ENCODE measurements at regions not wholly inside any gene's neighbourhood (a gene's known extent, or its start where the extent isn't known, plus 50 kb on each side); places are given as distances from the start of the nearest gene placed in this dataset.
"Not testable (repeated sequence)": the region's sequence is repeated elsewhere in the genome, so short reads cannot be mapped to it uniquely, and the experiment has no call there.

- Mint-ChIP-seq H3K9me3 (peaks cover 14% of the 10 kb centered on the region), H3K27me3 (no peaks in the 10 kb centered on the region), H3K4me3 (no peak overlapping the region), H3K27ac (ENCODE audit: low read depth) (no peak overlapping the region), H3K36me3 (ENCODE audit: insufficient read depth) (no peaks in the 10 kb centered on the region), H3K4me1 (no peaks in the 10 kb centered on the region)
- DNase-seq (ENCODE audit: low spot score in 2 of 2) (no peak), ATAC-seq (replicated peaks; ENCODE audit: extremely low read depth, poor library complexity, severe bottlenecking) (no peak)
These were observed 930.3 kb downstream of the STIM2 start for GRCh38 chr4:27790911-27791310.

- ATAC-seq (replicated peaks; ENCODE audit: extremely low read depth, poor library complexity, severe bottlenecking) (no peak), DNase-seq (ENCODE audit: low spot score in 2 of 2) (no peak)
- no peak overlapping the region for H3K27ac Mint-ChIP-seq (ENCODE audit: low read depth)
- H3K36me3 Mint-ChIP-seq (ENCODE audit: insufficient read depth): no peaks in the 10 kb centered on the region
- H3K4me3 Mint-ChIP-seq: no peak overlapping the region
- H3K27me3 Mint-ChIP-seq: no peaks in the 10 kb centered on the region
- no peaks in the 10 kb centered on the region for H3K4me1 Mint-ChIP-seq
- H3K9me3 Mint-ChIP-seq: peaks cover 19% of the 10 kb centered on the region
These were observed 931.0 kb downstream of the STIM2 start for GRCh38 chr4:27791640-27792039.

- Mint-ChIP-seq H3K9me3 (peaks cover 32% of the 10 kb centered on the region), H3K36me3 (ENCODE audit: insufficient read depth) (peaks cover 2% of the 10 kb centered on the region), H3K27ac (ENCODE audit: low read depth) (no peak overlapping the region), H3K4me1 (no peaks in the 10 kb centered on the region), H3K4me3 (no peak overlapping the region), H3K27me3 (no peaks in the 10 kb centered on the region)
- no peak for DNase-seq (ENCODE audit: low spot score in 2 of 2)
- ATAC-seq (replicated peaks; ENCODE audit: extremely low read depth, poor library complexity, severe bottlenecking): no peak
These were observed 946.6 kb downstream of the STIM2 start for GRCh38 chr4:27807207-27807606.

GRCh38 chr4:27811948-27812347, 951.3 kb downstream of the STIM2 start:
- ATAC-seq (replicated peaks; ENCODE audit: extremely low read depth, poor library complexity, severe bottlenecking): no peak
- no peaks in the 10 kb centered on the region for H3K4me1 Mint-ChIP-seq

GRCh38 chr4:27813226-27813625, 952.6 kb downstream of the STIM2 start:
- not testable (repeated sequence) for ATAC-seq (replicated peaks; ENCODE audit: extremely low read depth, poor library complexity, severe bottlenecking); H3K4me3 Mint-ChIP-seq; H3K36me3 Mint-ChIP-seq (ENCODE audit: insufficient read depth); H3K27me3 Mint-ChIP-seq; H3K27ac Mint-ChIP-seq (ENCODE audit: low read depth); H3K4me1 Mint-ChIP-seq; DNase-seq (ENCODE audit: low spot score in 2 of 2)
- peaks cover 24% of the 10 kb centered on the region for H3K9me3 Mint-ChIP-seq

More at GRCh38 chr4:27811948-27812347, 951.3 kb downstream of the STIM2 start:
- H3K27ac Mint-ChIP-seq (ENCODE audit: low read depth): no peak overlapping the region
- H3K9me3 Mint-ChIP-seq: peaks cover 18% of the 10 kb centered on the region
- H3K36me3 Mint-ChIP-seq (ENCODE audit: insufficient read depth): no peaks in the 10 kb centered on the region
- DNase-seq (ENCODE audit: low spot score in 2 of 2): no peak
- H3K4me3 Mint-ChIP-seq: no peak overlapping the region
- H3K27me3 Mint-ChIP-seq: no peaks in the 10 kb centered on the region

- peaks cover 23% of the 10 kb centered on the region for H3K9me3 Mint-ChIP-seq
- H3K4me3 Mint-ChIP-seq; H3K36me3 Mint-ChIP-seq (ENCODE audit: insufficient read depth); H3K27ac Mint-ChIP-seq (ENCODE audit: low read depth); ATAC-seq (replicated peaks; ENCODE audit: extremely low read depth, poor library complexity, severe bottlenecking); DNase-seq (ENCODE audit: low spot score in 2 of 2); H3K27me3 Mint-ChIP-seq; H3K4me1 Mint-ChIP-seq: not testable (repeated sequence)
These were observed 953.2 kb downstream of the STIM2 start for GRCh38 chr4:27813699-27814425.

- Mint-ChIP-seq H3K9me3 (peaks cover 22% of the 10 kb centered on the region), H3K36me3 (ENCODE audit: insufficient read depth) (no peaks in the 10 kb centered on the region)
These were observed 958.6 kb downstream of the STIM2 start for GRCh38 chr4:27819246-27819645.

GRCh38 chr4:27828843-27829242, 968.2 kb downstream of the STIM2 start:
- Mint-ChIP-seq H3K4me3 (no peak overlapping the region), H3K27me3 (no peaks in the 10 kb centered on the region)

More at GRCh38 chr4:27819246-27819645, 958.6 kb downstream of the STIM2 start:
- H3K27ac Mint-ChIP-seq (ENCODE audit: low read depth): no peak overlapping the region
- ATAC-seq (replicated peaks; ENCODE audit: extremely low read depth, poor library complexity, severe bottlenecking) (no peak), DNase-seq (ENCODE audit: low spot score in 2 of 2) (no peak)
- no peaks in the 10 kb centered on the region for H3K27me3 Mint-ChIP-seq
- no peak overlapping the region for H3K4me3 Mint-ChIP-seq
- H3K4me1 Mint-ChIP-seq: no peaks in the 10 kb centered on the region

GRCh38 chr4:27830251-27830650, 969.6 kb downstream of the STIM2 start:
- Mint-ChIP-seq H3K4me3 (no peak overlapping the region), H3K27ac (ENCODE audit: low read depth) (no peak overlapping the region), H3K27me3 (no peaks in the 10 kb centered on the region), H3K36me3 (ENCODE audit: insufficient read depth) (peaks cover 4% of the 10 kb centered on the region), H3K9me3 (peaks cover 6% of the 10 kb centered on the region), H3K4me1 (no peaks in the 10 kb centered on the region)
- DNase-seq (ENCODE audit: low spot score in 2 of 2) (no peak), ATAC-seq (replicated peaks; ENCODE audit: extremely low read depth, poor library complexity, severe bottlenecking) (no peak)

More at GRCh38 chr4:27828843-27829242, 968.2 kb downstream of the STIM2 start:
- no peak overlapping the region for H3K27ac Mint-ChIP-seq (ENCODE audit: low read depth)
- ATAC-seq (replicated peaks; ENCODE audit: extremely low read depth, poor library complexity, severe bottlenecking): no peak
- H3K9me3 Mint-ChIP-seq: peaks cover 8% of the 10 kb centered on the region
- peaks cover 3% of the 10 kb centered on the region for H3K36me3 Mint-ChIP-seq (ENCODE audit: insufficient read depth)
- no peak for DNase-seq (ENCODE audit: low spot score in 2 of 2)
- no peaks in the 10 kb centered on the region for H3K4me1 Mint-ChIP-seq

- Mint-ChIP-seq H3K27me3 (no peaks in the 10 kb centered on the region), H3K4me1 (no peaks in the 10 kb centered on the region), H3K27ac (ENCODE audit: low read depth) (no peak overlapping the region), H3K36me3 (ENCODE audit: insufficient read depth) (peaks cover 1% of the 10 kb centered on the region), H3K4me3 (no peak overlapping the region), H3K9me3 (peaks cover 8% of the 10 kb centered on the region)
- ATAC-seq (replicated peaks; ENCODE audit: extremely low read depth, poor library complexity, severe bottlenecking): no peak
- no peak for DNase-seq (ENCODE audit: low spot score in 2 of 2)
These were observed 975.2 kb downstream of the STIM2 start for GRCh38 chr4:27835851-27836250.

- H3K36me3 Mint-ChIP-seq (ENCODE audit: insufficient read depth): peaks cover 1% of the 10 kb centered on the region
These were observed 975.9 kb downstream of the STIM2 start for GRCh38 chr4:27836523-27836922.

GRCh38 chr4:27843776-27844175, 983.1 kb downstream of the STIM2 start:
- no peak for ATAC-seq (replicated peaks; ENCODE audit: extremely low read depth, poor library complexity, severe bottlenecking)
- no peak for DNase-seq (ENCODE audit: low spot score in 2 of 2)
- H3K4me3 Mint-ChIP-seq: no peak overlapping the region
- no peak overlapping the region for H3K27ac Mint-ChIP-seq (ENCODE audit: low read depth)
- H3K36me3 Mint-ChIP-seq (ENCODE audit: insufficient read depth): no peaks in the 10 kb centered on the region
- H3K27me3 Mint-ChIP-seq: no peaks in the 10 kb centered on the region
- peaks cover 28% of the 10 kb centered on the region for H3K9me3 Mint-ChIP-seq
- no peaks in the 10 kb centered on the region for H3K4me1 Mint-ChIP-seq

More at GRCh38 chr4:27836523-27836922, 975.9 kb downstream of the STIM2 start:
- Mint-ChIP-seq H3K27me3 (no peaks in the 10 kb centered on the region), H3K9me3 (peaks cover 14% of the 10 kb centered on the region), H3K4me3 (no peak overlapping the region), H3K27ac (ENCODE audit: low read depth) (no peak overlapping the region), H3K4me1 (no peaks in the 10 kb centered on the region)
- no peak for ATAC-seq (replicated peaks; ENCODE audit: extremely low read depth, poor library complexity, severe bottlenecking)
- no peak for DNase-seq (ENCODE audit: low spot score in 2 of 2)

GRCh38 chr4:27844376-27844775, 983.7 kb downstream of the STIM2 start:
- Mint-ChIP-seq H3K4me3 (no peak overlapping the region), H3K9me3 (peaks cover 34% of the 10 kb centered on the region), H3K36me3 (ENCODE audit: insufficient read depth) (no peaks in the 10 kb centered on the region), H3K27me3 (no peaks in the 10 kb centered on the region), H3K4me1 (no peaks in the 10 kb centered on the region), H3K27ac (ENCODE audit: low read depth) (no peak overlapping the region)
- no peak for DNase-seq (ENCODE audit: low spot score in 2 of 2)
- ATAC-seq (replicated peaks; ENCODE audit: extremely low read depth, poor library complexity, severe bottlenecking): no peak
